ENCODE measurements at regions not wholly inside any gene's neighbourhood (a gene's known extent, or its start where the extent isn't known, plus 50 kb on each side); places are given as distances from the start of the nearest gene placed in this dataset.
"Not testable (repeated sequence)": the region's sequence is repeated elsewhere in the genome, so short reads cannot be mapped to it uniquely, and the experiment has no call there.

- Mint-ChIP-seq H3K9me3 (ENCODE audit: unreplicated experiment) (no peaks in the 10 kb centered on the region), H3K4me3 (ENCODE audit: unreplicated experiment) (no peak overlapping the region), H3K4me1 (ENCODE audit: low read depth, unreplicated experiment) (no peaks in the 10 kb centered on the region), H3K36me3 (ENCODE audit: unreplicated experiment) (no peaks in the 10 kb centered on the region), H3K27me3 (ENCODE audit: unreplicated experiment) (no peaks in the 10 kb centered on the region), H3K27ac (ENCODE audit: unreplicated experiment) (no peak overlapping the region)
- no peak for DNase-seq
- TF ChIP-seq, protein P1, sequence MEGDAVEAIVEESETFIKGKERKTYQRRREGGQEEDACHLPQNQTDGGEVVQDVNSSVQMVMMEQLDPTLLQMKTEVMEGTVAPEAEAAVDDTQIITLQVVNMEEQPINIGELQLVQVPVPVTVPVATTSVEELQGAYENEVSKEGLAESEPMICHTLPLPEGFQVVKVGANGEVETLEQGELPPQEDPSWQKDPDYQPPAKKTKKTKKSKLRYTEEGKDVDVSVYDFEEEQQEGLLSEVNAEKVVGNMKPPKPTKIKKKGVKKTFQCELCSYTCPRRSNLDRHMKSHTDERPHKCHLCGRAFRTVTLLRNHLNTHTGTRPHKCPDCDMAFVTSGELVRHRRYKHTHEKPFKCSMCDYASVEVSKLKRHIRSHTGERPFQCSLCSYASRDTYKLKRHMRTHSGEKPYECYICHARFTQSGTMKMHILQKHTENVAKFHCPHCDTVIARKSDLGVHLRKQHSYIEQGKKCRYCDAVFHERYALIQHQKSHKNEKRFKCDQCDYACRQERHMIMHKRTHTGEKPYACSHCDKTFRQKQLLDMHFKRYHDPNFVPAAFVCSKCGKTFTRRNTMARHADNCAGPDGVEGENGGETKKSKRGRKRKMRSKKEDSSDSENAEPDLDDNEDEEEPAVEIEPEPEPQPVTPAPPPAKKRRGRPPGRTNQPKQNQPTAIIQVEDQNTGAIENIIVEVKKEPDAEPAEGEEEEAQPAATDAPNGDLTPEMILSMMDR (IDR thresholded peaks at IDR 0.05; ENCODE audit: partially characterized antibody, unreplicated experiment): no peak
Measured at GRCh38 chr6:165146456-165146855, 162.9 kb downstream of the C6orf118 start.

GRCh38 chr6:165135889-165136288 is 173.5 kb downstream of the C6orf118 start:
- peaks cover 9% of the 10 kb centered on the region for H3K36me3 Mint-ChIP-seq (ENCODE audit: unreplicated experiment)
- no peak for DNase-seq
- H3K4me1 Mint-ChIP-seq (ENCODE audit: low read depth, unreplicated experiment): no peaks in the 10 kb centered on the region
- H3K9me3 Mint-ChIP-seq (ENCODE audit: unreplicated experiment): peaks cover 2% of the 10 kb centered on the region
- H3K27ac Mint-ChIP-seq (ENCODE audit: unreplicated experiment): no peak overlapping the region
- no peak overlapping the region for H3K4me3 Mint-ChIP-seq (ENCODE audit: unreplicated experiment)
- TF ChIP-seq, protein P1 (IDR thresholded peaks at IDR 0.05; ENCODE audit: partially characterized antibody, unreplicated experiment): no peak
- no peaks in the 10 kb centered on the region for H3K27me3 Mint-ChIP-seq (ENCODE audit: unreplicated experiment)

GRCh38 chr6:165129086-165129485 is 180.3 kb downstream of the C6orf118 start:
- Mint-ChIP-seq H3K36me3 (ENCODE audit: unreplicated experiment) (no peaks in the 10 kb centered on the region), H3K27ac (ENCODE audit: unreplicated experiment) (no peak overlapping the region), H3K4me1 (ENCODE audit: low read depth, unreplicated experiment) (no peaks in the 10 kb centered on the region), H3K4me3 (ENCODE audit: unreplicated experiment) (no peak overlapping the region), H3K27me3 (ENCODE audit: unreplicated experiment) (peaks cover 3% of the 10 kb centered on the region), H3K9me3 (ENCODE audit: unreplicated experiment) (peaks cover 6% of the 10 kb centered on the region)
- TF ChIP-seq, protein P1 (IDR thresholded peaks at IDR 0.05; ENCODE audit: partially characterized antibody, unreplicated experiment): no peak
- no peak for DNase-seq

- H3K27ac Mint-ChIP-seq (ENCODE audit: unreplicated experiment); DNase-seq; H3K36me3 Mint-ChIP-seq (ENCODE audit: unreplicated experiment); H3K27me3 Mint-ChIP-seq (ENCODE audit: unreplicated experiment); H3K4me3 Mint-ChIP-seq (ENCODE audit: unreplicated experiment); H3K4me1 Mint-ChIP-seq (ENCODE audit: low read depth, unreplicated experiment); H3K9me3 Mint-ChIP-seq (ENCODE audit: unreplicated experiment): not testable (repeated sequence)
Measured at GRCh38 chr6:165127743-165128142, 181.7 kb downstream of the C6orf118 start.

- H3K27me3 Mint-ChIP-seq (ENCODE audit: unreplicated experiment); H3K27ac Mint-ChIP-seq (ENCODE audit: unreplicated experiment); H3K4me1 Mint-ChIP-seq (ENCODE audit: low read depth, unreplicated experiment); H3K4me3 Mint-ChIP-seq (ENCODE audit: unreplicated experiment); H3K9me3 Mint-ChIP-seq (ENCODE audit: unreplicated experiment); DNase-seq; H3K36me3 Mint-ChIP-seq (ENCODE audit: unreplicated experiment): not testable (repeated sequence)
Measured at GRCh38 chr6:165124681-165125080, 184.7 kb downstream of the C6orf118 start.

- TF ChIP-seq, protein P1 (IDR thresholded peaks at IDR 0.05; ENCODE audit: partially characterized antibody, unreplicated experiment): no peak
- Mint-ChIP-seq H3K27ac (ENCODE audit: unreplicated experiment) (no peak overlapping the region), H3K27me3 (ENCODE audit: unreplicated experiment) (no peaks in the 10 kb centered on the region), H3K9me3 (ENCODE audit: unreplicated experiment) (no peaks in the 10 kb centered on the region), H3K36me3 (ENCODE audit: unreplicated experiment) (no peaks in the 10 kb centered on the region), H3K4me1 (ENCODE audit: low read depth, unreplicated experiment) (no peaks in the 10 kb centered on the region), H3K4me3 (ENCODE audit: unreplicated experiment) (no peak overlapping the region)
- DNase-seq: no peak
Measured at GRCh38 chr6:165119231-165120020, 190.0 kb downstream of the C6orf118 start.
